Parathyroid adenoma (tissue), 2 donors: ENCODE measurements at regions not wholly inside any gene's neighbourhood (a gene's known extent, or its start where the extent isn't known, plus 50 kb on each side); places are given as distances from the start of the nearest gene placed in this dataset.
A peak's percentile ranks its signal among the peaks of the same experiment; 100 is the strongest.

Experiments used
- H2AFZ ChIP-seq: fragments of 300-600 bp; sonication (generic); one replicate; pipeline ENCODE4 v1.7.0; 2017; ENCODE audit warnings: antibody characterized with exemption, mild to moderate bottlenecking
- H3K27ac ChIP-seq: fragments of 300-600 bp; sonication (generic); one replicate; pipeline ENCODE4 v1.7.0; 2017
- H3K27me3 ChIP-seq: fragments of 300-600 bp; sonication (generic); one replicate; pipeline ENCODE4 v1.7.0; 2017; ENCODE audit warnings: low read length; ENCODE audit not compliant: control insufficient read depth, insufficient read depth
- H3K36me3 ChIP-seq: fragments of 300-600 bp; sonication (generic); one replicate; pipeline ENCODE4 v1.7.0; 2017; ENCODE audit warnings: low read length; ENCODE audit not compliant: control insufficient read depth, insufficient read depth
- H3K4me1 ChIP-seq: fragments of 300-600 bp; sonication (generic); one replicate; pipeline ENCODE4 v1.7.0; 2017; ENCODE audit warnings: control low read depth
- H3K4me2 ChIP-seq: fragments of 300-600 bp; sonication (generic); one replicate; pipeline ENCODE4 v1.7.0; 2017; ENCODE audit warnings: low read length
- H3K4me3 ChIP-seq: fragments of 300-600 bp; sonication (generic); one replicate; pipeline ENCODE4 v1.7.0; 2017; ENCODE audit warnings: low read depth, low read length
- H3K79me2 ChIP-seq: fragments of 300-600 bp; sonication (generic); one replicate; pipeline ENCODE4 v1.7.0; 2017; ENCODE audit warnings: control low read depth
- H3K9ac ChIP-seq: fragments of 300-600 bp; sonication (generic); one replicate; pipeline ENCODE4 v1.7.0; 2017; ENCODE audit warnings: mild to moderate bottlenecking
- H3K9me3 ChIP-seq: fragments of 300-600 bp; sonication (generic); one replicate; pipeline ENCODE4 v1.7.0; 2017; ENCODE audit warnings: low read length; ENCODE audit not compliant: control insufficient read depth
- TF ChIP-seq, protein P1 (sequence below): fragments of 300-600 bp; sonication (generic); IDR thresholded peaks from one replicate; pipeline ENCODE4 v1.7.0; 2017; ENCODE audit warnings: antibody characterized with exemption, mild to moderate bottlenecking
- donor health status: primary hyperparathyroidism.

DNA sequence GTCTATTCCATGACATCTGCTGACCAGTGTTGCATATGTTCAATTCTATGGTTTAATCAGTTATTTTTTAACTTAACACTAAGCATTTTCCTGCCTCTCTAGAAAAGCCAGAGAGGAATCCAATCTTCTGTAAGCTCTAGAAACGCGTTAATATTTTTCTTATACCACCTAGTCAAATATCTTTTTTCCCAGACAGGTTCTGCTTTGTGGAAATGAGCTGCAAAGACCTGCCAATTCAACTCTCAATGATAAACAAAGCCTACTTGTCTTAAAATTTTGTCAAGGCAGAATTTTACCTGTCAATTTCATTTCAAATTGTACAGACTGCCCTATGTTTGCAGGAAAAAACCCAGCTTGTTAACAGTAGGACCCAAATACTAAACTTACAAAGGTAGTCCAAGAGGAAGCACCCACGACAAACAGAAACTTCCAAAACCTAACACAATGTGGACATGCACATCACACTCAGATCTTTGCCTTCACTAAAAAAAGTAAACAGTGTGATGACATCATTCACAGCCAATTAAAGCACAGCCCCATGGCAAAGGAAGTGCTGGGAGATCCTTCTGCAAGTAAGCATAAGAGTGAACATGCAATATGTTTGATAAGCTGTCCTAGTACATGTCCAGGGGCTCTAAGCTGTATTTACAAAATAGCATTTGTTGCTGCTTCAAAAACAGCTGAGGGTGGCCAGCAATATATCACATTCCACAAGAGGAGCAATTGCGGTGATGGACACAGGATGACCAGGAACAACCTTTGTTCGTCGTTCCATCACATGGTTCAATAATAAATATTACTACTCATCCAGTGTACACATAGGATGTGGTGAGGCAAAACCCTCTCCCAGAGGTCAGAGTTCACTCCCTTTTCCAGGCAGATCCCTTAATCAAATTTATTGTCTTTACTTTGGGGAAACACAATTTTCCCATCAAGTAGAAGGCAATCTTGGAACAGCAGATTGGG is 139.4 kb upstream of the TSC22D2 start:
- Histone ChIP-seq H3K4me3 (no peak overlapping the region), H2AFZ (no peak overlapping the region), H3K27ac (no peak overlapping the region), H3K4me1 (peaks cover 5% of the 10 kb centered on the region), H3K79me2 (no peaks in the 10 kb centered on the region), H3K36me3 (no peaks in the 10 kb centered on the region), H3K9ac (no peak overlapping the region), H3K9me3 (no peaks in the 10 kb centered on the region), H3K4me2 (no peak overlapping the region), H3K27me3 (no peaks in the 10 kb centered on the region)
- TF ChIP-seq, protein P1, sequence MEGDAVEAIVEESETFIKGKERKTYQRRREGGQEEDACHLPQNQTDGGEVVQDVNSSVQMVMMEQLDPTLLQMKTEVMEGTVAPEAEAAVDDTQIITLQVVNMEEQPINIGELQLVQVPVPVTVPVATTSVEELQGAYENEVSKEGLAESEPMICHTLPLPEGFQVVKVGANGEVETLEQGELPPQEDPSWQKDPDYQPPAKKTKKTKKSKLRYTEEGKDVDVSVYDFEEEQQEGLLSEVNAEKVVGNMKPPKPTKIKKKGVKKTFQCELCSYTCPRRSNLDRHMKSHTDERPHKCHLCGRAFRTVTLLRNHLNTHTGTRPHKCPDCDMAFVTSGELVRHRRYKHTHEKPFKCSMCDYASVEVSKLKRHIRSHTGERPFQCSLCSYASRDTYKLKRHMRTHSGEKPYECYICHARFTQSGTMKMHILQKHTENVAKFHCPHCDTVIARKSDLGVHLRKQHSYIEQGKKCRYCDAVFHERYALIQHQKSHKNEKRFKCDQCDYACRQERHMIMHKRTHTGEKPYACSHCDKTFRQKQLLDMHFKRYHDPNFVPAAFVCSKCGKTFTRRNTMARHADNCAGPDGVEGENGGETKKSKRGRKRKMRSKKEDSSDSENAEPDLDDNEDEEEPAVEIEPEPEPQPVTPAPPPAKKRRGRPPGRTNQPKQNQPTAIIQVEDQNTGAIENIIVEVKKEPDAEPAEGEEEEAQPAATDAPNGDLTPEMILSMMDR: no peak

DNA sequence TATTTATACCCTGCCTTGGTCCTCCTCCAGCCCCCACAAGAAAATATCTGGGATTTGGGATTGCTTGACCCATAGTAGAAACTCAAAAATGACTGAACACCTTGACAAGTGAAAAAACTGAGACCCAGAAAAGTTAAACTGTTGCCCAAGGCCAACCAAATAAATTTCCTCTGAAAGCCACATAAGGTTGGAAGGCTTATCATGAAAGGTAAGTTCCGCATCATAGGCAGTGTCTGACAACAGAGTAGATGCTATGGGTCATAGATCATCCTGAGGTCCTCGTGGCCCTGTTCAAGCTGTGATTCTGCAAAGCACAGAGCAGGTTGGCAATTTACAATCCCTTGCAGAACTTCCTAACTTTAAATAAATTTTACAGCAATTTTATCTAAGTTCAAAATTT is 140.8 kb upstream of the TSC22D2 start:
- H3K36me3 ChIP-seq: no peaks in the 10 kb centered on the region
- no peaks in the 10 kb centered on the region for H3K79me2 ChIP-seq
- no peak overlapping the region for H2AFZ ChIP-seq
- no peaks in the 10 kb centered on the region for H3K9me3 ChIP-seq
- peaks cover 5% of the 10 kb centered on the region for H3K4me1 ChIP-seq
- TF ChIP-seq, protein P1: no peak
- no peak overlapping the region for H3K9ac ChIP-seq
- no peak overlapping the region for H3K4me2 ChIP-seq
- no peaks in the 10 kb centered on the region for H3K27me3 ChIP-seq
- no peak overlapping the region for H3K27ac ChIP-seq
- no peak overlapping the region for H3K4me3 ChIP-seq

DNA sequence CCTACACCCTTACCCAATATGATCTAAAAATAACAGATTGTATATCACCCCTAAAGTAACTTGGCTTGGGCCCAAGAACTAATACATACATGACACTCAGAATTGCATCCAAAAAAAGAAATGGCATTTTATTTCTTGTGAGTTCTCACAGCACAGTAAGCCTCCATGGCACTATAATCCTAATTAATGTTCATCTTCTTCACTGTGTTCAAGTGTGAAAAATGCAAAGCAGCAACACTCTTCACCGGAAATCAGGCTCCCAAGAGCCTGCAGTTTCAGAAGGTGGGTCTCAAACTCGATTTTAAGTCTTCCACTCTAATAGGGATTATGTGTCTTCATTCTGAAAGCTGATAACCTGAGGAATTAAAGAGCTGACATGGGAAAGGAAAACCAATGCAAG is 142.8 kb upstream of the TSC22D2 start:
- no peaks in the 10 kb centered on the region for H3K27me3 ChIP-seq
- no peak overlapping the region for H3K27ac ChIP-seq
- no peak overlapping the region for H3K9ac ChIP-seq
- peak overlapping the region; percentile 7 for H2AFZ ChIP-seq
- no peak overlapping the region for H3K4me2 ChIP-seq
- no peaks in the 10 kb centered on the region for H3K79me2 ChIP-seq
- H3K36me3 ChIP-seq: no peaks in the 10 kb centered on the region
- peaks cover 5% of the 10 kb centered on the region for H3K4me1 ChIP-seq
- no peak overlapping the region for H3K4me3 ChIP-seq
- no peaks in the 10 kb centered on the region for H3K9me3 ChIP-seq
- TF ChIP-seq, protein P1: no peak

DNA sequence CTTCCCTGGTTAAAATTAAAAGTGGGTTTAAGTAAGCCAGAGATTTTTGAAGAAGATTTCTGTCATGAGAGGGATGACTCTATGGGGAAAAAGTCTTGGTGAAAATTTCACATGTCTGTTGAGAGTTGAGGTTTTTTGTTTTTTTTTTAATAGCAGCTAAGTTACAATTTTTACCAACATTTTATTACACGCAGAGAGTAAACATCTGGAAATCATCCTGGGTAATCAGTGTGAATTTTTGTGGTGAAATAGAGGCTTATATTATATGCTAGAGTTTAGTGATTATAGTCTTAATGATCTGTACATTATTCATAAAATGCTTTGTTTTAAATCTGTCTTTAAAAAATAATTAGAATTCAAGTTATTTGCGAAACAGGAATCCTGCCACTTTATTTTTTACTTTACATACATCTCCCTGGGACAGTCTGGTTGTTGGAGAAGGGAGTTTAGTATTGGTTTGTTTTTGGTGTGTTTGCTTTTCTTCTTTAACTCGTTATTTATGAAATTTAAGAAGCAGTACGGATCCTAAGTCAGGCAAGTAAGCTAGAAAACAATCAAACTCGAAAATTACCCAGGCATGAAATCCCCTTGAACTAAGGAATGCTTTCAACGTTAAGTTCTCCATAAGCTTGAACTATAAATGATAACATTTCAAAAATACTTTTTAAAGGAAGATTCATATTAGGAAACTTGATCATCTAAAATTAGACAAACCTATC is 143.4 kb upstream of the TSC22D2 start:
- H3K36me3 ChIP-seq: no peaks in the 10 kb centered on the region
- no peak overlapping the region for H2AFZ ChIP-seq
- H3K79me2 ChIP-seq: no peaks in the 10 kb centered on the region
- no peaks in the 10 kb centered on the region for H3K27me3 ChIP-seq
- TF ChIP-seq, protein P1: no peak
- H3K9ac ChIP-seq: no peak overlapping the region
- H3K4me1 ChIP-seq: peaks cover 5% of the 10 kb centered on the region
- no peak overlapping the region for H3K27ac ChIP-seq
- H3K9me3 ChIP-seq: no peaks in the 10 kb centered on the region
- no peak overlapping the region for H3K4me2 ChIP-seq
- H3K4me3 ChIP-seq: no peak overlapping the region
